GM23248 (cell line): ENCODE measurements at regions not wholly inside any gene's neighbourhood (a gene's known extent, or its start where the extent isn't known, plus 50 kb on each side); places are given as distances from the start of the nearest gene placed in this dataset.

Experiments
- EZH2 ChIP-seq: fragments of 200-600 bp; sonication (generic); IDR thresholded peaks from 2 replicates; pipeline ENCODE4 v1.6.1; 2018; ENCODE audit warnings: antibody characterized with exemption, mild to moderate bottlenecking; ENCODE audit not compliant: insufficient read depth, poor library complexity, severe bottlenecking
- EZH2phosphoT487 ChIP-seq: fragments of 200-600 bp; sonication (generic); IDR thresholded peaks from 2 replicates; pipeline ENCODE4 v1.6.1; 2018; ENCODE audit warnings: antibody characterized with exemption, moderate library complexity, mild to moderate bottlenecking, low read depth; ENCODE audit not compliant: insufficient read depth

DNA sequence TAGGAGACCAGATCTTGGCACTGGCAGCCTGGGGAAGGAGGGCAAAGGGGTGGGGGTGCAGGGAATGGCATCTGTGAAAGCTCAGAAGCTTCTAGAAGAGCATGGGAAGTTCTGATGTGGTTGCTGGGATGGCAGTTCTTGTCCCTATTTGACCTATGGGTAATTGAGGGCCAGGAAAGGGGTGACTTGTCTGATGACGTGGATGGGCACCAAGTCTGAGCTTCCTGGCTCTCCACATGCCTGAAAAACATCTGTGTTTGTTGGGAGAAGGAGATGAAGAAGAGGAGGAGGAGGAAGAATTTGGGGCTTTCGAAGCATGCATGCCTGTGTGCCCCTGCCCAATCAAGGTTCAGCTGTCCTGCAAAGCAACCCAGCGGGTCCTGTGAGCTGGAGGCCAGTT lies 158.8 kb downstream of the SMAD6 start:
- TF ChIP-seq EZH2 (no peak), EZH2phosphoT487 (no peak)
